Fibroblast of the aortic adventitia (primary cell): ENCODE measurements at regions not wholly inside any gene's neighbourhood (a gene's known extent, or its start where the extent isn't known, plus 50 kb on each side); places are given as distances from the start of the nearest gene placed in this dataset.

ENCODE experiments used
- DNase-seq: peaks from one replicate; pipeline ENCODE4 v3.0.0-alpha.2; 2010; ENCODE audit warnings: low read depth
- H3K4me3 ChIP-seq: 2 replicates; pipeline ENCODE4 v1.5.1; 2011; ENCODE audit warnings: low read depth, mild to moderate bottlenecking, control low read depth, low read length, moderate library complexity
- CTCF ChIP-seq: IDR thresholded peaks from 2 replicates; pipeline ENCODE4 v1.5.1; 2011; ENCODE audit warnings: mild to moderate bottlenecking, low read length, control low read depth, inconsistent platforms; ENCODE audit not compliant: insufficient read depth

- no peak for DNase-seq
- TF ChIP-seq CTCF = no peak
- no peak overlapping the region for H3K4me3 ChIP-seq
These were observed 554.0 kb upstream of the ZFHX3 start for GRCh38 chr16:73601911-73602310.

DNA sequence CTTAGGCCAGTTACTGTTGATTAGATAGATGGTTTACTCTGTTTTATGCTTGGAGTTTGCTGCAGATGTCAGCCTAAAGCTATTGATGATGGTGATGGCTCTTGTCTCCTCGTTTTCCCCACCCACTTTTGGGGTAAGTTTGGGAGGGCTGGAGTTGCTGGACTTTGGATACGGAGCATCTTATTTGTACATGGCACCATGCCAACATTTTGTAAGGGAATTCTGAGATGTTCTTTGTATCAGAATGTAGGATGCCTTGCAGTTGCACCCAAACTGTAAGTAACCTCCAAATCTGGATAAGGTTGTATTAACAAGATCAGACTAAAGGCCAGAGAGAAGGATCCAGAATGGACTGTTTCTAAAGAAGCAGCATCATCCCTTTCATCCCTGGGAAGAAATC is 551.9 kb upstream of the ZFHX3 start:
- no peak overlapping the region for H3K4me3 ChIP-seq
- DNase-seq = no peak
- TF ChIP-seq CTCF = no peak

DNA sequence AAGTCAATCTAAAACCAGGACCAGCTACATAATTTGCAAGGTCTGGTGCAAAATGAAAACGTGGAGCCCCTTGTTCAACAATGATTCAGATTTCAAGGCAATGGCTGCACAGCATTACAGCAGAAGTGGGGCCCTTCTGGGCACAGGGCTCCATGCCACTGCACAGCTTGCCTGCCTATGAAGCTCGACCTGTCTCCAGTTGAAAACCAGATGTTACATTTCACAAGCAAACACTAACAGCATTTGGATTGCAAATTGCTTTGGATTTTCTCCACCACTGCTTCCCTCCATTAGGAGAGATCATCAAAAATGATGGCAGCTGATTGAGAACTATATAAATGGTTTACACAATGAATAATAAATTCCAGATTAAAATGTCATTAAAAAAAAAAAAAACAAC is 551.4 kb upstream of the ZFHX3 start:
- TF ChIP-seq CTCF = no peak
- no peak overlapping the region for H3K4me3 ChIP-seq
- DNase-seq = no peak

GRCh38 chr16:73584157-73584556 is 536.2 kb upstream of the ZFHX3 start:
- no peak for DNase-seq
- no peak for TF ChIP-seq CTCF
- H3K4me3 ChIP-seq = no peak overlapping the region

DNA sequence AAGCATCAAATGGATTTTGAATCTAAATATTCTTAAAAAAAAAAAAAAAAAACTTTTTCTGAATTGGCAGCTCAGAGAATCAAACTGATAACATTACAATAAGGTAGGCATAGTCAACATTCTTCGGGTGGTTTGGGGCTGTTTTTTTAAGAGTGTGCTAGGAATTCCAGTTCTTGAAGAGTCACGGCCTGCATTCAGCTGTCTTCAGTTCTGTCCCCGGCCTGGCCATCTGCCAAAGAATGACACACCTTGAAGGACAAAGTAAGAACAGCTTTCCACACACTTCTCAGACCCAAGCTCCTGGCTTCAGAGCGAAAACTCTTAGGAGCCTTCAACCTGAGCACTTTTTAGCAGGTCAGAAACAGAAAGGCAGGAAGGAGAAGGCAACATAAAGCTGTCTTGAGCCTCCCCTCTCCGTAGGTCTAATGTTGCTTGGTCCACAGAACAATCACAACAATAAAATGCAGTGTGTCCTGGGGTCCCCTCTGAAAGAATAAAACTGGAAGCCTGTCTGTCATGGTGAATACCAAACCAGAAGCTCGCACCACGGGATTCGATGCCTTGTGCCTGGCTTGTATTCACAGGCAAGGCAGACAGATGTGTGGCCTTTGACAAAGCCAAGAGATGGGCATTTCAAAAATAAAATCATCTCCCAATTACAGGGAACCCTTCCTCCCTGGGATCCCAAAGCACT is 524.4 kb upstream of the ZFHX3 start:
- no peak overlapping the region for H3K4me3 ChIP-seq
- TF ChIP-seq CTCF = no peak
- DNase-seq = no peak

DNA sequence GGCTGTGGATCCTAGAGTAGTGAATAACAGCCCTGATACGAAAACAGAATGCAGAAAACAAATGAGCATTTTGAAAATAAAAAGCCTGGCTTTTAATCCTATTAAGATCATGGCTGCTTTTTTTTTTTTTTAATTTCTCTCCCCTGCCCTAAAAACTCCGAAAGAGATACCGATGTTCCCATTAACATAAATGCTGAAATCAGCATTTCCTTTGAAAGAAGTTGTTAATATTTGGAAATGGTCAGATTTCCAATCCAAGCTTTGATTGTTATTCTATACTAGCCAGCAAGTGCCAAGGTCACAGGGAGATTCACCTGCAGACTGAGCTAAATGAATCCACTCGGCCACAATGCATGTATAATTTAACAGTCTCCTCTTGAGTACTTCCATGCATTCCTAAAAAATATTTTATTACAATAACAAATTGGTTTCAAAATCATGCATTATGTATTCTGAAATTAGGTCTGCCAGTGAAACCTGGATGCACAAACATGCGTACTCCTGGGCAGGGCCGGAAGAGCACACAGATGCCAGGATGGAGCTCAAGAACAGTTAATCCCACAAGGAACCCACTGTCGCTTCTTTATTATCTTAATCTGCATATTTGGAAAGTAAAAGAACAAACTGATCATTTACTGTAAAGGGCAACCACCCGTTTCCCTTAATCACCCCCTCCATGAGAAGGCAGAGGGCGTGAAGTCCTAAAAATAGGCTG is 521.5 kb upstream of the ZFHX3 start:
- DNase-seq = no peak
- no peak for TF ChIP-seq CTCF

More for the DNA sequence above, 521.5 kb upstream of the ZFHX3 start:
- no peak overlapping the region for H3K4me3 ChIP-seq
